Mesenteric fat pad (tissue), 1 donor: ENCODE measurements at regions not wholly inside any gene's neighbourhood (a gene's known extent, or its start where the extent isn't known, plus 50 kb on each side); places are given as distances from the start of the nearest gene placed in this dataset.

ENCODE experiments used
- DNase-seq: peaks from one replicate; pipeline ENCODE4 v3.0.0-alpha.2; 2020; ENCODE audit warnings: low spot score
- donor health status: DM: yes; HTN: yes; CAD: no.

DNA sequence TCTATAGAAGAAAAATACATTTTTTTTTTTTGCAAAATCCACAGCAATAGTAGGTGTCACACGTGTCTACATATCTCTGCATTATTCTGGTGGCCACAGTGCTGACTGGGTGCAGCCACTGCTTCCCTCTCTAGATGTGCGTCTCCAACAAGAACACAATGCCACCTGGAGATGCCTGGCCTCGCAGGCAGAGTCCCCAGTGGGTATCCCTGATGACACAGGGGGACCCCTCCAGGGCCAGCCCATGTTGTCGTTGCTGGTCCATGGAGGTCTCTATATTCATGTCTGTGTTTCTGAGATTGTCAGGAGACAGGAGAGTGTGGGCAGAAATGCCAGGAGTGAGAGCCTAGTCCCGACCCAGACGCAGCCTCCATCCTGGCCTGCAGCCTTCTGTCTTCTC, 345.9 kb upstream of the SHH start:
- no peak for DNase-seq

DNA sequence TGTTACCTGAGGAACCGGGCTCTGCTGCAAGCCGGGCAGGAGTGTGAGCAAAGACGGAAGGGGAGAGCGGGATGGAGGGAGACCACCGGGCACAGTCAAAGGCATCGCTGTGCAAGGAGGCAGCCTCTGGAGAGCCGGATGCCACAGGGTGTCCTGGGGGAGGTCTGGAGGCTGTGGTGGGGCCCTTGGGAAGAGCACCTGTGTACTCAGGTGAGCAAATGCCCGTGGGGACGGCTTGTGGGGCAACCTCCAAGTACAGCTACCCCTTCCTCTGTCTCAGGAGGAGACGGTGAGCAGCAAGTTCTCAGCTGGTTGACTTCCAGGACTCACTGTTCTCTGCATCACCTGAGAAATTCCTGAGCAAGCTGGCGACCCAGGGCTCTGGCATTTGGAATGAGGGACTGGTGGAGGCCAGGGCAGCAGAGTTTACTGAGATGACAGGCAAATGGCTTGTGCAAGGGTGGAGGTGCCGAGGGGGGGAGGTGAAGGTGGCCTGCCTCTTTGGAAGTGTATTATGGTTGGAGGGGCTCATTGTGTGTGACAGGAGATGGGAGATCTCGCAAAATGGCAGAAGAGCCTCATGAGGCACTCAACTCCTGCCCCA, 345.2 kb upstream of the SHH start:
- DNase-seq: no peak

DNA sequence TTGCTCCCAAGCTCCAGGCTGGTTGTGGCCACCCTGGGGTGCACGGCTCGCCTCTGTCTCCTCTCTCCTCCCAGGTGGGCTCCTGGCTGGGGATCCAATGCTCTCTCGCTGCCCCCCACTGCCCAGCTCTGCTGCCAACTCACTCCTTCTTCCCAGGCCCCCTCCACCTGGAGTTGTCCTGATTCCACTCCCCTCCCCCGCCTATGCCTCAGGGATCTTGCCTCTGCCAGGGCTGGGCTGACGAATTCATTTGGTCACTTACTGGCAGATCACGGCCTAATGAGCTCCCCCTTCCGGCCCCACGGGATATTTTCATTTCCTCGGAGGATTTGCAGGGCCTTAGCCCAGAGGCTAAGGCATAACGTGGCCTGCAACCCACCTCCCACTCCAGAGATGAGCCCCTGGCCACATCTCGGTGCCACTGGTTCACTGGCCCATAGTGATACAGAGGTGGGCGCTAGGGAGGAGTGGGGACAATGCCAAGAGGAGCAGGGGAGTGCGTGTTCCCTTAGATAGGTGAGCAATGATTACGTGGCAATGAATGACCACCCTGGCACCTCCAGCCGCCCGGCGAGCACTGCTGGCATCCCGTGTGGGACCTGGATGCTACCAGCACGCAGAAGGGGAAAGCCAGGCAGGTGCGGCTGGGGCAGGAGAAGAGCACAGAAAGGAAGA, 344.6 kb upstream of the SHH start:
- DNase-seq: no peak

DNA sequence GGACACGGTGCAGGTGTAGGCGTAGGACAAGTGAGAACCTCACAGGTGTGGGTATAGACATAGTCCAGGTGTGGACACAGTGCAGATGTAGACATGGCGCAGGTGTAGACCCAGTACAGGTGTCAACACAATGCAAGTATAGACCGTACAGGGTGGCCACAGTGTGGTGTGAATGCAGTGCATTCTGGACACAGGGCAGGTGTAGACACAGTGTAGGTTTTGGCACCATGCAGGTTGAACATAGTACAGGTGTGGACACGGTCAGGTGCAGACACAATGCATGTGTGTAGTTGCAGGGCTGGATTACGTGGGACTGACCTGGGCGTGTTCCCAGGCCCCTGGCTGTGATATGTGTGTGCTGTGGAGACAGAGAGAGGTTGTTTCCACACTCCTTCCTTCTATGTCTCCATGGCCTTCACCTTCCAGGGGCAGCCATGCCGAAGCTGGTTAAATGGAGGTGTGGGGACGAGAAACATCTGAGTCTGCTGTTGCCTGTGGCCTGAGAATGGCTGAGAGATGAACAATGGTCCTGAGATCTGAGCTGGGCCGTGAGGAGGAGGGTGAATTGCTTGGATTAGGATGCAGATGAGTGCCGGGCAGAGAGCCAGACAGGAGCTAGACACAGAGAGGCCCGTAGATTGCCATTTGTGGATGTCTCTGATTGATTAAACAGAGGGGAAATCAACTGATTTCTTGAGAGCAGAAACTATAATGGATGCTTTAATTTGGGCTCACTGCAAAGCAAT, 343.9 kb upstream of the SHH start:
- DNase-seq: no peak

DNA sequence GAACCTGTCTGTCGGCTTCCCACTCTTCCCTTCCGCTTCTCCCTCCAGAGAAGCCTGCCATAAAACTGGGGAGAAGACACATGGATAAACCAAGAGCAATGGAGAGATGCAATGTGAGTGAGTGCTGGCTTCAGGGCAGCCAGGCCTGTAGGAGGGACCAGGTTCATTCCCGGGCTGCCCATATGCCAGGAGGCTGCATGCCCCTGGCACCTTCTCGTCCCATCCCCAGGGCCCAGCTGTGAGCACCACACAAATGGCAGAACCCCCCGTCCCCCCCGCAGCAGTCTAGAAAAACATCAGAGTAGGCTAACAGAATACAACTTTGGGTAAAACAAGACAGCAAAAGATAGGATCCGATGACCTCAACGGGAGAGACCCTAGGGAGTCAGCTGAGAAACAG, 341.3 kb upstream of the SHH start:
- no peak for DNase-seq

DNA sequence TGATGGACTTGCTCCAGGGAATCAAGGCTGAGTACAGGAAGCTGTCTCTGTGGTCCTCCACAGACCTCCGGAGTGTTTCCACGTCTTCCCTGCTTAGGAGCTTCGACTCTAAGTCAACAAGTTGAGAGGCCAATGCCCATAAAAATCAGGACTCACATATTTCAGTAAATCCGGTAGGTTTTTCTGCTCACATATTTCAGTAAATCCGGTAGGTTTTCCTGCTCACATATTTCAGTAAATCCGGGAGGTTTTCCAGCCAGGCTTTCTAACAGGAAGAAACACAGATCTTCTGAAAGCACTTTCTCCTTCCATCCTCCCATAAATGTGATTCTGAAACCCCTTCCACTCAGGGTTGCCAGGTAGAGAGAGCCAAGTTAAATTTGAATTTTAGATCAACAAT, 340.1 kb upstream of the SHH start:
- no peak for DNase-seq

DNA sequence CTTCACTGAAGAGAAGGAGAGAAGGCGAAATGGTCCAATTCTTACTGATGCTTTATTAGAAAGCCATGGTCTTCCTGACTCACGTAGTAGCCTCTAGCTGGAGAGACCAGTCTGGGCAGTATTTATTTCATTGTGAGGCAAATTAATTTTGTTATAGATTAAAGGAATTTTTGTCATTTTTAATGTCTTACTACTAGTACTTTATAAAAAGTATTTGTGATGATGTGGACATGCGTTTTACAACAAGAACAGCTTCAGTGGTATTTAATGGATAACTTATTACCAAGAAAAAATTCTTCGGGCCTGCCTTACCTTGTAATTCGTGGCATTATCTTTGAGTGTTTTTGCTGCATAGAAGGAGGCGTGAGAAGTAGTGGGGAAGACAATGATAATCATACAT, 339.4 kb upstream of the SHH start:
- DNase-seq: no peak

DNA sequence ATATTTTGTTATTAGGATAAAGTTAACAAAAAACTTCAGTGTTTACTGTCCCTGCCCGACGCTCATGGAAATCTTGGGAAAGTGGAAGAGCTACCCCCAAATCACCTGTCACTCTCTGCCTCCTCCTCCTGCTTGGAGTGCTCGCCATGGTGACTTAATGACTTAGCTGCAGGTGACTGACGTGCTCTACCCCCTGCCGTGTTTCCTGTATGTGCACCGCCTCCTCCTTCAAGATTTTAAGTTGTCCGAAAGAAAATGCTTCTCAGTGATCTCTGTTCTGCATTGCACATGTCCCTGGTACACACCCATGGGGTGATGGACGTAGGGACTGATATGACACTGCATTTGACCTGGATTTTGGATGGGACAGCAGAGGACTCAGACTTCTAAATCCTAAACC, 338.8 kb upstream of the SHH start:
- no peak for DNase-seq

DNA sequence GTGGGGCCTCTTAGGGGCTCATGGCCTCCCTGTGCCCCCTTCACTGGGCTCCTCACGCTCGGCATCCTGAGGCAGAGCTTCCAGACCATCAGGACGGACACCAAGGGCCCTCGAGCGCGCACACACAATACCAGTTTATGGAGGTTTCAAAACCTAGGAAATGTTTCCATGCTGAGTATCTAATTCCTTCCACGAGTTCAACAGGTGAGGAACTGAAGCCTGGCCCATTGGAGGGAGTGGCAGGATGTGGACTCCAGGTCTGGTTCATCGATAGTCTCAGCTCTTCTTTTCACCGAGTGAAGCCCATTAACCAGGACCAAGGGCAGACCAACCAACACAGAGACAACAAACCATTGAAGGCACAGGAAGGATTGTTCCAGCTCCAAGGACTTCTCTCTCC, 336.7 kb upstream of the SHH start:
- DNase-seq: no peak

DNA sequence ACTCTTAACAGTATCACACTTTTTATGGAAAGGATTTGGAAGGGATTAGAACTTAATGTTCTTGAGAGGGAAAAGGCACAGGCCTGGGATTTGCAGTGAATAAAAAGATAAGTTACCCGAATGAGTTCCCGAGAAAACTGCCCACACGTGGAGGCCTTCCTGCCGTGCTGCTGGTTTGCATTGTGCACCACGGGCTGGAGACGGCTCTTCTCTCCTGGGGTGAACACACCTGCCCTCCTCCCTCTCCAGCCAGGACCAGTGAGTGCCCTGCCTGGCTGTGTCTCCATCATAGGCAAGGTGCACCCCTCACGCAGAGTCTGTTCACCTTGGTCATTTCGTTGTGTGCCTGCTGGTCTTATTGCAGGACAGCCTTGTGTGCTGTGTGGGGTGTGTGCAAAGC, 336.3 kb upstream of the SHH start:
- DNase-seq: no peak

DNA sequence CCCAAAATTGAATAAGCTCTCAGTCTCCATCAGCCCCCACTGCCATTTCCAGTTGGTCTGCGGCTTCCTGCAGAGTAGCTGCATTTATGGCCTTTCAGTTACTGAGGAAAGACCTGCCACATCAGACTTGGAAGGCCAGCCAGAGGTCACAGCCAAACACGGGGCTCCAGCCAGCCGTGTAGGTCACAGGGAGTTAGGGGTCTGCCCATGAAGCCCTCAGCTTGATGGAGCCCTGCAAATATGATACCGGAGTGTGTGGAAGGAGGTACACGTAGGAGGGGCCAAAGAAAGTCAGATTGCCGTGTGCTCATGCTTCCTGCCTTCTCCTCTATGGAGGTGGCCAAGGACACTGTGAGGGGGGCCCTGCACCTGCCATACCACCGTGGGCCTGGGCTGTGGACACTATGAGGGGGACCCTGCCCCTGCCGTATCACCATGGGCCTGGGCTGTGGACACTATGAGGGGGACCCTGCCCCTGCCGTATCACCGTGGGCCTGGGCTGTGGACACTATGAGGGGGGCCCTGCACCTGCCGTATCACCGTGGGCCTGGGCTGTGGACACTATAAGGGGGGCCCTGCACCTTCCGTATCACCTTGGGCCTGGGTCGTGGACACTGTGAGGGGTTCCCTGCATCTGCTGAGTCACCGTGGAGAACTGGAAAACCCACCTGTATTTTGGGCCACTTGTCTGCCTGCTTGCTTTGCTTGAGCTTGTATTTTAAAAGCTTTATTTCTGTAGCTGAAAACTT, 335.7 kb upstream of the SHH start:
- no peak for DNase-seq

DNA sequence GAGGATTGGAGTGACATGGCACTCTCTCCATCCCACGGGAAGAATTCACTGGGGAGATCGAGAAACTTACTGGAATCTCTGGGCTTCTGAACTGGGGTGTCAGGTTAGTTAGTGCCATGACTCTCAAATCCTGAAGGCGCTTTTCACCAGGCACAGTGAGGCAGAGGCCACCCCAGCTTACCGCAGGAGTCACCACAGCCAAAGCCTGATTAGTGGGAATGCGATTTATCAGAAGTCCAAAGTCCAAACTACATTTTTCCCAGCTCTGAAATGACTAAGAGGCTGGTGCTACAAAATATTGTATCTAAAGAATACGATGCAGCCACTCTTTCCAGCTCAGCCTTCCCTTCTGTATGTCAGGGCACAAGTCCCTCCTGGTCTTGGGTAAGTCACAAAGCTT, 334.8 kb upstream of the SHH start:
- DNase-seq: no peak

DNA sequence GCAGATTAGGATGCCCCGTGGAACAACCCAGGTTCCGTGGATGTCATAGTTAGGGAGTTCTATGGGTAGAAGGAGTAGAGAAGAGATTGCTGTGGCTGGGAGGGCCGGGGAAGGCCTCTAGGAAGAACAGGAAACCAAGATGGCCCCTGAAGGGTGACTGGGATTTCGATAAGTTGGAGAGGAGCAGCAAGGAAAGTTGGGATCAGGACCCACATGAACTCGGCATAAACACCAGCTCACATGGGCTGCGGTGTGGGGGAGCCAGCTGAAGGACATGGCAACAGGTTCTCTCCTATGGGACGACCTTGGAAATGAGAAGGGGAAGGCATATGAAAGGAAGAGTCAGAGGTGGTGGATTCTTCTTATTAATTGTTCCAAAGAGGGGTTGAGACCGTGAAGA, 333.7 kb upstream of the SHH start:
- DNase-seq: no peak

DNA sequence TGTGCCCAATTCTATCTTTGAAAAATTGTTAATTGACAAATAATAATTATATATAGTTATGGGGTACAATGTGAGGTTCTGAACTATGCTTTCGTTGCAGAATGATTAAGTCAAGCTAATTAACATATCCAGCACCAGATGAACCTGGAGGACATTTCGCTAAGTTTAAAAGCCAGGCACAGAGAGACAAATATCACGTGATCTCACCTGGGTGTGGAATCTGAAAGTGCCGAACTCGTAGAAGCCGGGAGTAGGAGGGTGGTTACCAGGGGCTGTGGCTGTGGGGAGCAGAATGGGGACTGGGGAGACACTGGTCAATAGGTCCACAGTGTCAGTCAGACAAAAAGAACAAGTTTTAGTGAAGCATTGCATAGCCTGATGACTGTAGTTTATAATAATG, 332.9 kb upstream of the SHH start:
- no peak for DNase-seq

DNA sequence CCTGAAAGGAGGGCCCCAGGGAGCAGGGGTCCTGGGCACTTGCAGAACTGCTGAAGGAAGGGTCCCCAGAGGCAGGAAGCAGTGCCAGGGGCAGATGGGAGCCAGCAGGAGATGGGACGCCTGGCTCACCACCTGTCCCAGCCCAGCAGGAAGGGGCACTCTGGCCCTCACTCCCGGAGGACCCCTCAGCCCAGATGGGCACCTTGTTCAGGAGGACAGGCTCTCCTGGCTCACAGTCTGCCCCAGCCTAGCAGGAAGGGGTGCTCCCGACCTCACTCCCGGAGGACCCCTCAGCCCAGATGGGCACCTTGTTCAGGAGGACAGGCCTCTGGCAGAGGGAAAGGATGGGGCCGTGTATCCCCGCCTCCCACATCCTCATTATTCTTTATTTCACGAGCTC, 331.4 kb upstream of the SHH start:
- no peak for DNase-seq

DNA sequence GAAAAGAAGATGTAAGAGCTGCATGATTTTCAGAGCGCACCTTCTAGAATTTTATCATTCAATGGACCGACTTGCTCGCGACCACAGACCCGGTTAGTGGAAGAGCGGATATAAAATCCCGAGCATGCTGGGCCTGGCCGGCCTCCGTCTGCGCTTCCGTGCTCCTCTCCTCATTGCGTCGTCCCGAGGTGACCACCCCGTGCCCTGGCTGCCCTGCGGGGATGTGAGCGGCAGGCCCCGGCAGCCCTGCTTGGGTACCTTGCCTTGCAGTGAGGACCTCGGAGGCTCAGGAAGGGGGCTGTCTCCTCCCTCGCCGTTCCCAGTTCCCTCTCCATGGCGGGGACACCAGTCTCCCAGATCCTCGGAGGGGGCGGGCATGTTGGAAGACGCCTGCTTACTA, 330.9 kb upstream of the SHH start:
- no peak for DNase-seq

DNA sequence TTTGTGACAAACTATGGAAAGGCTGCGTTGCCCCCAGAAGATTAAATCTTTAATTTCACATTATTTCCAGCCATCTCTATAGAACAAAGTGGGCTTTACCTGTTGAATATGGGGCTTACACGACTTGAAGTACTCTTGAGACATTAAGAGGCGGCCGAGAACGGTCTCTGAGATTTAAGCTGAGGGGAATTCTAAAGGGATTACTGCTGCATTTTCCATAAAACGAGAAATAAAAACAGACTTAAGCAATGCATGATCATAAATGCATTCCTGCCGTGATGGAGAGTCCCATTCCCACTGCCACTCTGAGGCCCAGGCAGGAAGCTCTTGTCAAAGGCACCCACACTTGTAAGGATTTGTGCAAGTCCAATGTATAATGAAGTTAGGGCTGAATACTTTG, 329.7 kb upstream of the SHH start:
- no peak for DNase-seq

DNA sequence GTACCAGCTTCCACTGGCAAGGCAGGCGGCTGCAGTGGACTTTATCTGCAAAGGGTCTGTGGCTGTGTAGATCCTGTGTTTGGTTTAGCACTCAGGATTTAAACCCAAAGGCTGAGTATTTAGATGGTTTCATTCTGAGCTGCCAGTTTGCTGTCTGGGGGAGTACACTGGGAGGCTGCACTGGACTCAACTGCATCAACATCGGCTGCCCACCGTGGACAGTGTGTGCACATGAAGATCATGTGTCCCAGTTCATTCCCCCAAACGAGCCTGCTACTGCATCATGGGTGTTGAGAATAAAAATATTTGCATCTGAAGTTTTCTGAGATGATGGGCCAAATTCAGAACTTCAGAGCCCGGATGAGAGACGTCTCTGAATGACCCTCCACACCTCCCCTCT, 328.6 kb upstream of the SHH start:
- DNase-seq: no peak

DNA sequence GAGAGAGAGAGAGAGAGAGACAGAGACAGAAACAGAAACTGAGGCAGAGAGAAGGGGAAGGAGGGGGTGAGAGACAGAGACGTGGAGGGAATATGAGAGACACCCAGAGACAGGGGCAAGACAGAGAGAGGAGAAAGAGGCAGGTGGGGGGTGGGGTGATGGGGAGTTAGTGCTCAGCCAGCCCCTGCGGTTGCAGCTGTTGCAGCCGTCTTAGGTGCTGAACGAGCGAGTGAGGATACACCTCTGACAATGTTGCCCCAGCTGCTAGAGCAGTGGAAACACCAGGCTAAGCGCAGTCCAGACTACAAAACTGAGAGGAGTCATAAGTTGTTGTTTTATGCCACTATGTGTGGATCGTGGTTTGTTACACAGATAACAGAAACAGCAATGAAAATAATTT, 328.2 kb upstream of the SHH start:
- DNase-seq: no peak

DNA sequence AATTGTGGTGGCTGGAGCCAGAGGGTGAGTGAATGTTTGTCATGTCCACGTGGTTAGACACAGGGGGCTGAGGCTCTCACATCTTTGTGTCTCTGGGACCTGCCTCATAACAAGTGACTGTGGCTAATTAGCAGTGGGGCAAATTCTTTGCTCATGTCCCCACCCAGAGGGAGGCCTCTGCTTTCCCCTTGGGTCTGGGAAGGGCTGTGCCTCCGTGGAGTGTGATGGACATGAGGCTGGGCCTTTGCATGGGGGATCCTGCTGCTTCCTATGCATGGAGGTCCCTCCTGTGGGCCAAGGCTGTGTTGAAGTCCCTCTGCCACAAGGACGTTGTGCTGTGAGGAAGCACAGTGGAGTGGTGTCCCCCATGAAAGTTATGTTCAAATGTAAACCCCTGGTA, 327.4 kb upstream of the SHH start:
- DNase-seq: no peak

DNA sequence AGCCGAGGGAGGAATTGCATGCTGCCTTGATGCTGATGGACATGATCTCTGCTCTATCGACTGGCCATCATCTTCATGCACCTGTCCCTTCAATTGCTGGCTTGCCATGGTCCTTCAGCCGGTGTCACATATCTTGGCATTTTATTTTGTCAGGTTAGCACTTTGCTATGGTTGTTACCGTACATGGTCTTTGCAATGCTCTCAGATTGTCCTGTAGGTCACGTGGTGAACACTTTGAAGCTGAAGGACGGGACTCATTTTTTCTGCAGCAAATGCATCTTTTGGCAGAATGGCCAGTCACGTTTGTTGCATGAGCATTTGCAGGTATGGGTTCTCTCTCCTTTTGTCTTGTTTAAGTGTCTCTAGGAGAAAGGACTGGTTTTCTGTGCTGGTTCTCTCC, 326.8 kb upstream of the SHH start:
- DNase-seq: no peak

DNA sequence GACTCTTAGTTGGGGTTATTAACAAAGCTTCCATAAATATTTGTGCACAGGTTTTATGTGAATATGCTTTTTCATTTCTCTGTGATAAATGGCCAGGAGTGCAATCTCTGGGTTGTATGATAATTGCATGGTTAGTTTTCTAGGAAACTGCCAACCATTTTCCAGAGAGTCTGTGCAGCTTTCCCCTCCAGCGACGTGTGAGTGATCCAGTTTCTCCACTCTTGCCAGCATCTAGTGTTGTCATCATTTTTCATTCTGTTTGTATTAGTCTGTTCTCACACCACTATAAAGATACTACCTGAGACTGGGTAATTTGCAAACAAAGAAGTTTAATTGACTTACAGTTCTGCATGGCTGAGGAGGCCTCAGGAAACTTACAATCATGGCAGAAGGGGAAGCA, 319.6 kb upstream of the SHH start:
- DNase-seq: no peak
